Vagina (tissue), 2 donors: ENCODE measurements at regions not wholly inside any gene's neighbourhood (a gene's known extent, or its start where the extent isn't known, plus 50 kb on each side); places are given as distances from the start of the nearest gene placed in this dataset.

Experiments used
- POLR2A ChIP-seq, 2 donors: fragments of 450-650 bp; IDR thresholded peaks; one replicate each; pipeline ENCODE4 v1.6.1; 2017; ENCODE audit warnings: antibody characterized with exemption in 2 of 2, mild to moderate bottlenecking in 2 of 2, moderate library complexity in 2 of 2
- POLR2AphosphoS5 ChIP-seq, 2 donors: sonication (generic); formaldehyde crosslinking; IDR thresholded peaks; one replicate each; pipeline ENCODE4 v1.9.0; 2017; ENCODE audit warnings: antibody characterized with exemption in 2 of 2, mild to moderate bottlenecking in 2 of 2, low read depth in 1 of 2; ENCODE audit not compliant: insufficient read depth in 1 of 2
- TF ChIP-seq, protein P1 (sequence below), 3 experiments: fragments of 450-650 bp in 2 of 3; fragments of 200-600 bp in 1 of 3; sonication (generic) in 1 of 3; IDR thresholded peaks; one replicate each; pipeline ENCODE4 v1.5.1; 2017 to 2019; ENCODE audit warnings: antibody characterized with exemption in 3 of 3, mild to moderate bottlenecking in 2 of 3, moderate library complexity in 2 of 3

DNA sequence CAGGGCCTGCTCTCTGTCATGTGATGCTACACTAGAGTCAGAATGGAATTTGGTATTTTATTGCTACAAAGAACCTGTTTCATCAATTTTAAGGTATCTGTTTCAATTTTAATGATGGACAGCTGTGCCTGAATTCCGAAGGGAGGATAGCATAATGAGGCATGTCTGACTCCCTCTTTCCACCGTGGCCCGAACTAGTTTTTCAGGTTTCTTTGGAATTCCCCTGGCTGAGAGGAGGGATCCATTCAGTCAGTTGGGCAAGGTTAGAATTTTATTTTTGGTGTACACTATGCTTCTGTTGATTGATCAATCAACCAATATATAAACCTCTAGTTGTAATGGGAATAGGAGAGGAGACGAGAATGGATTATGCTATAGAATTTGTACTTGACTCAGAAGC, 761.8 kb downstream of the FAM133A start:
- TF ChIP-seq, protein P1, sequence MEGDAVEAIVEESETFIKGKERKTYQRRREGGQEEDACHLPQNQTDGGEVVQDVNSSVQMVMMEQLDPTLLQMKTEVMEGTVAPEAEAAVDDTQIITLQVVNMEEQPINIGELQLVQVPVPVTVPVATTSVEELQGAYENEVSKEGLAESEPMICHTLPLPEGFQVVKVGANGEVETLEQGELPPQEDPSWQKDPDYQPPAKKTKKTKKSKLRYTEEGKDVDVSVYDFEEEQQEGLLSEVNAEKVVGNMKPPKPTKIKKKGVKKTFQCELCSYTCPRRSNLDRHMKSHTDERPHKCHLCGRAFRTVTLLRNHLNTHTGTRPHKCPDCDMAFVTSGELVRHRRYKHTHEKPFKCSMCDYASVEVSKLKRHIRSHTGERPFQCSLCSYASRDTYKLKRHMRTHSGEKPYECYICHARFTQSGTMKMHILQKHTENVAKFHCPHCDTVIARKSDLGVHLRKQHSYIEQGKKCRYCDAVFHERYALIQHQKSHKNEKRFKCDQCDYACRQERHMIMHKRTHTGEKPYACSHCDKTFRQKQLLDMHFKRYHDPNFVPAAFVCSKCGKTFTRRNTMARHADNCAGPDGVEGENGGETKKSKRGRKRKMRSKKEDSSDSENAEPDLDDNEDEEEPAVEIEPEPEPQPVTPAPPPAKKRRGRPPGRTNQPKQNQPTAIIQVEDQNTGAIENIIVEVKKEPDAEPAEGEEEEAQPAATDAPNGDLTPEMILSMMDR (IDR thresholded peaks at IDR 0.05): no peak
- no peak for TF ChIP-seq POLR2A (IDR thresholded peaks at IDR 0.05)
- TF ChIP-seq POLR2AphosphoS5 (IDR thresholded peaks at IDR 0.05; ENCODE audit: insufficient read depth in 1 of 2, low read depth in 1 of 2): no peak
